ENCODE measurements at regions not wholly inside any gene's neighbourhood (a gene's known extent, or its start where the extent isn't known, plus 50 kb on each side); places are given as distances from the start of the nearest gene placed in this dataset.

GRCh38 chr17:6938637-6939036, 57.2 kb upstream of the ALOX12 start:
- Histone ChIP-seq H3K79me1 (ENCODE audit: low read depth, low read length) (no peaks in the 10 kb centered on the region), H3K27ac (ENCODE audit: low read depth, low read length) (no peak overlapping the region), H3K23me2 (ENCODE audit: low read depth, low read length) (no peaks in the 10 kb centered on the region), H2AFZ (ENCODE audit: low read length) (no peak overlapping the region), H4K5ac (ENCODE audit: insufficient read length, low read depth, low read length) (no peak overlapping the region), H4K20me1 (replicated peaks in 1 of 2; ENCODE audit: control insufficient read depth in 1 of 2, insufficient read depth in 2 of 2, low read length in 2 of 2) (no peaks in the 10 kb centered on the region), H2BK12ac (ENCODE audit: low read depth, low read length) (no peak overlapping the region), H2BK15ac (ENCODE audit: low read length) (no peak overlapping the region), H3K79me2 (ENCODE audit: control insufficient read depth in 1 of 2, insufficient read depth in 2 of 2, low read length in 2 of 2) (no peaks in the 10 kb centered on the region), H3K4me3 (ENCODE audit: extremely low read depth in 1 of 4, insufficient read depth in 2 of 4, low read depth in 3 of 4, low read length in 4 of 4) (no peak overlapping the region), H4K8ac (ENCODE audit: extremely low read depth, insufficient read depth, low read length) (no peak overlapping the region), H3K9ac (replicated peaks in 1 of 4; ENCODE audit: extremely low read depth in 1 of 4, low read depth in 3 of 4, low read length in 3 of 4) (no peak overlapping the region), H3K36me3 (ENCODE audit: control insufficient read depth in 2 of 4, insufficient read depth in 4 of 4, low read length in 3 of 4) (no peaks in the 10 kb centered on the region), H3K4ac (replicated peaks; ENCODE audit: insufficient read length, low read depth, low read length) (no peak overlapping the region), H3K9me3 (ENCODE audit: insufficient read depth in 2 of 2, low read depth in 1 of 2, low read length in 1 of 2) (peaks cover under 1 to 4% of the 10 kb centered on the region in 2 experiments; a peak in 3 of 4 replicates), H3K14ac (ENCODE audit: insufficient read length) (no peak overlapping the region), H3K4me1 (replicated peaks in 1 of 4; ENCODE audit: control insufficient read depth in 3 of 4, insufficient read depth in 4 of 4, low read length in 3 of 4) (peaks cover 0 to 3% (median under 1%) of the 10 kb centered on the region in 4 experiments; a peak in 1 of 7 replicates), H2BK120ac (replicated peaks; ENCODE audit: low read depth, low read length) (no peak overlapping the region), H3K27me3 (replicated peaks in 1 of 4; ENCODE audit: control insufficient read depth in 3 of 4, extremely low read depth in 1 of 4, insufficient read depth in 3 of 4, low read length in 3 of 4) (no peaks in the 10 kb centered on the region; a peak in 1 of 7 replicates), H3K56ac (replicated peaks; ENCODE audit: insufficient read length, low read depth, low read length) (no peak overlapping the region), H2AK5ac (ENCODE audit: low read depth, low read length) (no peak overlapping the region), H3K23ac (ENCODE audit: insufficient read length) (no peak overlapping the region), H2BK5ac (ENCODE audit: low read depth, low read length) (no peak overlapping the region), H3K18ac (ENCODE audit: extremely low read depth, low read length) (no peak overlapping the region), H3K4me2 (ENCODE audit: insufficient read depth in 1 of 2, low read depth in 2 of 2, low read length in 2 of 2) (no peak overlapping the region), H2BK20ac (ENCODE audit: low read length) (no peak overlapping the region), H4K91ac (replicated peaks; ENCODE audit: insufficient read length, low read length) (no peak overlapping the region)
- FAIRE-seq (no peak), DNase-seq (ENCODE audit: low read depth in 1 of 2, low spot score in 2 of 2) (no peak)
- ChIA-PET CTCF (ENCODE audit: partially characterized antibody) (interaction anchor here (0.6 to 1.6 kb wide), 7 partner anchors 24 to 1310 kb away, joined by 3 to 6 read pairs (median 3); partner anchors contain the start of gene ALOX12), POLR2A (ENCODE audit: partially characterized antibody) (no interaction called here)
- TF ChIP-seq CHD2 (IDR thresholded peaks at IDR 0.05; ENCODE audit: low read length), result no peak
- TF ChIP-seq TCF12 (IDR thresholded peaks at IDR 0.05; ENCODE audit: low read depth, low read length), result no peak
- TF ChIP-seq BCL11A (IDR thresholded peaks at IDR 0.05; ENCODE audit: low read depth in 2 of 2, low read length in 2 of 2), result no peak
- TF ChIP-seq GABPA (IDR thresholded peaks at IDR 0.05; ENCODE audit: borderline replicate concordance, insufficient read depth, low read length), result no peak
- 88% methylated on average over 3 of the region's 3 CpGs; no CpG with 5 or more reads in 1 of the 2 experiments for WGBS, 2 experiments (ENCODE audit: extremely low coverage in 1 of 2, insufficient coverage in 1 of 2, insufficient read length in 1 of 2, insufficient replicate concordance in 2 of 2, low coverage in 1 of 2, low lambda C conversion rate in 2 of 2, missing lambda C conversion rate in 1 of 2)
